HEK293T (cell line): ENCODE measurements at regions not wholly inside any gene's neighbourhood (a gene's known extent, or its start where the extent isn't known, plus 50 kb on each side); places are given as distances from the start of the nearest gene placed in this dataset.

Source experiments
- ARNT ChIP-seq: fragments of 450-650 bp; IDR thresholded peaks from 2 replicates; pipeline ENCODE4 v1.6.1; 2017; ENCODE audit warnings: mild to moderate bottlenecking
- ELF4 ChIP-seq: fragments of 450-650 bp; IDR thresholded peaks from 2 replicates; pipeline ENCODE4 v1.6.1; 2017; ENCODE audit warnings: antibody characterized with exemption
- FOXK2 ChIP-seq: fragments of 450-650 bp; IDR thresholded peaks from 2 replicates; pipeline ENCODE4 v1.6.1; 2016; ENCODE audit warnings: mild to moderate bottlenecking
- FOXM1 ChIP-seq: fragments of 450-650 bp; IDR thresholded peaks from 2 replicates; pipeline ENCODE4 v1.6.1; 2017; ENCODE audit warnings: mild to moderate bottlenecking, borderline replicate concordance
- SUZ12 ChIP-seq: fragments of 450-650 bp; IDR thresholded peaks from 2 replicates; pipeline ENCODE4 v1.6.1; 2016; ENCODE audit warnings: mild to moderate bottlenecking
- ZNF384 ChIP-seq: fragments of 450-650 bp; IDR thresholded peaks from 2 replicates; pipeline ENCODE4 v1.6.1; 2016

DNA sequence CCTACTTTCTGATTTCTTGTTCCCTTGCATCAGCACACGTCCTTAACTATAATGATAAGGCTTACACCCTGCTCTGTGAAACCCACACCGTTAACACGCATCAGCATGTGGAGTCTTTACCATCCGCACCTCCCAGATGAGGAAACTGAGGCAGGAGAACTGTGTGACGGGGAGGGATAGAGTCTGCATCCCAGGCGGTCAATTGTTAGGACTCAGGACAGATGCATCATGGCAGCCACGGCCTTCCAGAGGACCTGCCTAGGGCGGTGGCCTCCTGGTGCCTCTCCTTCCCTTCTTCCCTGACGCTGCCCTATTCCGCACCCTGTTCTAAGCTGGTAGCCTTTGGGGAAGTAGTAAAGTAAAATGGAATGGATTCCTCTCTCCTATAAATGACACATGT lies 326.0 kb downstream of the TEX29 start:
- no peak for TF ChIP-seq ZNF384
- no peak for TF ChIP-seq FOXM1
- TF ChIP-seq SUZ12 = no peak
- no peak for TF ChIP-seq FOXK2
- TF ChIP-seq ARNT = no peak
- TF ChIP-seq ELF4 = no peak
